ENCODE measurements at regions not wholly inside any gene's neighbourhood (a gene's known extent, or its start where the extent isn't known, plus 50 kb on each side); places are given as distances from the start of the nearest gene placed in this dataset.

DNA sequence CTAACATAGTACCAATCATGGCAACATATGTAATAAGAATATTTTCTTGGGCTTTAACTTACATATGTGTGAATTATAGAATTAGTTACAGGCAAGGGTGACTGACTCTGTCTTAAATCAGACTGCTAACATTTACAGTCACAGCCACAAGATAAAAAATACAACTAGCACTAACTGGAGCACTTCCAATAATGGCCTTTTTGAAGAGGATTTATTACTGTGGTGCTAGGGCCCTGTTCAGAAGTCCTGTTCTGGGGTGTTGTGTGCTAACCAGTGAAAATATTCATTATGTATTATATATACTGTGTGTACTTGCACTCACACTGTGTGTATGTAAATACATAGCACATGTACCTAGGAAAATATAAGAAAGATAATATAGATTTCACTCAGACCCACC lies 1611.2 kb downstream of the PCDH18 start:
- Histone ChIP-seq H4K20me1 (ENCODE audit: insufficient read depth) (no peaks in the 10 kb centered on the region), H3K27me3 (ENCODE audit: insufficient read depth, low read length) (no peaks in the 10 kb centered on the region), H3K4me3 (replicated peaks in 1 of 2; ENCODE audit: low read depth in 1 of 2, low read length in 2 of 2) (no peak overlapping the region), H3K9me2 (ENCODE audit: insufficient read depth) (no peaks in the 10 kb centered on the region), H3K36me3 (ENCODE audit: control insufficient read depth in 1 of 2, insufficient read depth in 2 of 2, low read length in 2 of 2) (no peaks in the 10 kb centered on the region), H3K4me2 (ENCODE audit: low read length) (no peak overlapping the region), H3K79me2 (ENCODE audit: insufficient read depth, low read length) (no peaks in the 10 kb centered on the region), H3K27ac (ENCODE audit: low read depth, low read length) (no peak overlapping the region), H2AFZ (ENCODE audit: low read depth, low read length, poor library complexity, severe bottlenecking) (peak overlapping the region; percentile 2), H3K9ac (ENCODE audit: low read length) (no peak overlapping the region), H3K4me1 (ENCODE audit: control insufficient read depth in 1 of 2, insufficient read depth in 2 of 2, low read length in 2 of 2) (no peaks in the 10 kb centered on the region), H3K9me3 (ENCODE audit: control insufficient read depth in 1 of 2, insufficient read depth in 1 of 2, low read depth in 1 of 2, low read length in 2 of 2) (no peaks in the 10 kb centered on the region)
- POLR2A ChIA-PET, result no interaction called here
- RAD21 ChIA-PET (ENCODE audit: low non-redundant PET in 1 of 2, low total read pairs in 2 of 2, uncharacterized antibody in 2 of 2, unreplicated experiment in 2 of 2), result no interaction called here
- intact Hi-C loops (cut with micrococcal nuclease), result no loop called here
- CTCF ChIA-PET, result no interaction called here
- TF ChIP-seq CEBPB (IDR thresholded peaks at IDR 0.05; ENCODE audit: low read depth) (no peak), POLR2A (IDR thresholded peaks at IDR 0.05; ENCODE audit: borderline replicate concordance, extremely low read depth, insufficient read depth, insufficient read length) (no peak), RAD21 (IDR thresholded peaks at IDR 0.05; ENCODE audit: low read depth) (no peak), SP1 (IDR thresholded peaks at IDR 0.05; ENCODE audit: low read depth) (no peak), YY1 (IDR thresholded peaks at IDR 0.05; ENCODE audit: extremely low read depth, insufficient replicate concordance, low read depth, low read length) (no peak), EZH2phosphoT487 (IDR thresholded peaks at IDR 0.05; ENCODE audit: borderline replicate concordance) (no peak)
- TF ChIP-seq, protein P1, sequence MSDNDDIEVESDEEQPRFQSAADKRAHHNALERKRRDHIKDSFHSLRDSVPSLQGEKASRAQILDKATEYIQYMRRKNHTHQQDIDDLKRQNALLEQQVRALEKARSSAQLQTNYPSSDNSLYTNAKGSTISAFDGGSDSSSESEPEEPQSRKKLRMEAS (IDR thresholded peaks at IDR 0.05), result no peak
- TF ChIP-seq, protein P2, sequence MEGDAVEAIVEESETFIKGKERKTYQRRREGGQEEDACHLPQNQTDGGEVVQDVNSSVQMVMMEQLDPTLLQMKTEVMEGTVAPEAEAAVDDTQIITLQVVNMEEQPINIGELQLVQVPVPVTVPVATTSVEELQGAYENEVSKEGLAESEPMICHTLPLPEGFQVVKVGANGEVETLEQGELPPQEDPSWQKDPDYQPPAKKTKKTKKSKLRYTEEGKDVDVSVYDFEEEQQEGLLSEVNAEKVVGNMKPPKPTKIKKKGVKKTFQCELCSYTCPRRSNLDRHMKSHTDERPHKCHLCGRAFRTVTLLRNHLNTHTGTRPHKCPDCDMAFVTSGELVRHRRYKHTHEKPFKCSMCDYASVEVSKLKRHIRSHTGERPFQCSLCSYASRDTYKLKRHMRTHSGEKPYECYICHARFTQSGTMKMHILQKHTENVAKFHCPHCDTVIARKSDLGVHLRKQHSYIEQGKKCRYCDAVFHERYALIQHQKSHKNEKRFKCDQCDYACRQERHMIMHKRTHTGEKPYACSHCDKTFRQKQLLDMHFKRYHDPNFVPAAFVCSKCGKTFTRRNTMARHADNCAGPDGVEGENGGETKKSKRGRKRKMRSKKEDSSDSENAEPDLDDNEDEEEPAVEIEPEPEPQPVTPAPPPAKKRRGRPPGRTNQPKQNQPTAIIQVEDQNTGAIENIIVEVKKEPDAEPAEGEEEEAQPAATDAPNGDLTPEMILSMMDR (IDR thresholded peaks at IDR 0.05 in 2 of 3, conservative IDR thresholded peaks at IDR 0.05 in 1 of 3; ENCODE audit: borderline replicate concordance in 1 of 3, insufficient read depth in 1 of 3, low read depth in 2 of 3, low read length in 2 of 3), result no peak
- TF ChIP-seq, protein P3, sequence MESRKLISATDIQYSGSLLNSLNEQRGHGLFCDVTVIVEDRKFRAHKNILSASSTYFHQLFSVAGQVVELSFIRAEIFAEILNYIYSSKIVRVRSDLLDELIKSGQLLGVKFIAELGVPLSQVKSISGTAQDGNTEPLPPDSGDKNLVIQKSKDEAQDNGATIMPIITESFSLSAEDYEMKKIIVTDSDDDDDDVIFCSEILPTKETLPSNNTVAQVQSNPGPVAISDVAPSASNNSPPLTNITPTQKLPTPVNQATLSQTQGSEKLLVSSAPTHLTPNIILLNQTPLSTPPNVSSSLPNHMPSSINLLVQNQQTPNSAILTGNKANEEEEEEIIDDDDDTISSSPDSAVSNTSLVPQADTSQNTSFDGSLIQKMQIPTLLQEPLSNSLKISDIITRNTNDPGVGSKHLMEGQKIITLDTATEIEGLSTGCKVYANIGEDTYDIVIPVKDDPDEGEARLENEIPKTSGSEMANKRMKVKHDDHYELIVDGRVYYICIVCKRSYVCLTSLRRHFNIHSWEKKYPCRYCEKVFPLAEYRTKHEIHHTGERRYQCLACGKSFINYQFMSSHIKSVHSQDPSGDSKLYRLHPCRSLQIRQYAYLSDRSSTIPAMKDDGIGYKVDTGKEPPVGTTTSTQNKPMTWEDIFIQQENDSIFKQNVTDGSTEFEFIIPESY (IDR thresholded peaks at IDR 0.05; ENCODE audit: extremely low read depth, insufficient replicate concordance, low read length), result no peak
- TF ChIP-seq, protein P4, sequence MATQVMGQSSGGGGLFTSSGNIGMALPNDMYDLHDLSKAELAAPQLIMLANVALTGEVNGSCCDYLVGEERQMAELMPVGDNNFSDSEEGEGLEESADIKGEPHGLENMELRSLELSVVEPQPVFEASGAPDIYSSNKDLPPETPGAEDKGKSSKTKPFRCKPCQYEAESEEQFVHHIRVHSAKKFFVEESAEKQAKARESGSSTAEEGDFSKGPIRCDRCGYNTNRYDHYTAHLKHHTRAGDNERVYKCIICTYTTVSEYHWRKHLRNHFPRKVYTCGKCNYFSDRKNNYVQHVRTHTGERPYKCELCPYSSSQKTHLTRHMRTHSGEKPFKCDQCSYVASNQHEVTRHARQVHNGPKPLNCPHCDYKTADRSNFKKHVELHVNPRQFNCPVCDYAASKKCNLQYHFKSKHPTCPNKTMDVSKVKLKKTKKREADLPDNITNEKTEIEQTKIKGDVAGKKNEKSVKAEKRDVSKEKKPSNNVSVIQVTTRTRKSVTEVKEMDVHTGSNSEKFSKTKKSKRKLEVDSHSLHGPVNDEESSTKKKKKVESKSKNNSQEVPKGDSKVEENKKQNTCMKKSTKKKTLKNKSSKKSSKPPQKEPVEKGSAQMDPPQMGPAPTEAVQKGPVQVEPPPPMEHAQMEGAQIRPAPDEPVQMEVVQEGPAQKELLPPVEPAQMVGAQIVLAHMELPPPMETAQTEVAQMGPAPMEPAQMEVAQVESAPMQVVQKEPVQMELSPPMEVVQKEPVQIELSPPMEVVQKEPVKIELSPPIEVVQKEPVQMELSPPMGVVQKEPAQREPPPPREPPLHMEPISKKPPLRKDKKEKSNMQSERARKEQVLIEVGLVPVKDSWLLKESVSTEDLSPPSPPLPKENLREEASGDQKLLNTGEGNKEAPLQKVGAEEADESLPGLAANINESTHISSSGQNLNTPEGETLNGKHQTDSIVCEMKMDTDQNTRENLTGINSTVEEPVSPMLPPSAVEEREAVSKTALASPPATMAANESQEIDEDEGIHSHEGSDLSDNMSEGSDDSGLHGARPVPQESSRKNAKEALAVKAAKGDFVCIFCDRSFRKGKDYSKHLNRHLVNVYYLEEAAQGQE (IDR thresholded peaks at IDR 0.05; ENCODE audit: low read depth), result no peak
- TF ChIP-seq, protein P5, sequence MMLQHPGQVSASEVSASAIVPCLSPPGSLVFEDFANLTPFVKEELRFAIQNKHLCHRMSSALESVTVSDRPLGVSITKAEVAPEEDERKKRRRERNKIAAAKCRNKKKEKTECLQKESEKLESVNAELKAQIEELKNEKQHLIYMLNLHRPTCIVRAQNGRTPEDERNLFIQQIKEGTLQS (IDR thresholded peaks at IDR 0.05), result no peak
- ATAC-seq (no peak), DNase-seq (ENCODE audit: low read depth, low spot score) (no peak)
- BruUV-seq (replicated peaks), result no TSS peak

Measured in HCT116 (cell line).